ENCODE measurements at regions not wholly inside any gene's neighbourhood (a gene's known extent, or its start where the extent isn't known, plus 50 kb on each side); places are given as distances from the start of the nearest gene placed in this dataset.

GRCh38 chr12:131349397-131350127, 361.3 kb upstream of the SFSWAP start:
- TF ChIP-seq CTCF (IDR thresholded peaks at IDR 0.05; ENCODE audit: low read length) (no peak), EZH2 (IDR thresholded peaks at IDR 0.05; ENCODE audit: borderline replicate concordance, low read length) (no peak)

Data from OCI-LY1 (cell line).